GM21717 (cell line): ENCODE measurements at regions not wholly inside any gene's neighbourhood (a gene's known extent, or its start where the extent isn't known, plus 50 kb on each side); places are given as distances from the start of the nearest gene placed in this dataset.
"Not testable (repeated sequence)": the region's sequence is repeated elsewhere in the genome, so short reads cannot be mapped to it uniquely, and the experiment has no call there.

Experiments
- ATAC-seq: cut with Tn5 transposase; IDR thresholded peaks from one replicate; pipeline ENCODE4 v1.9.1; 2021; ENCODE audit warnings: mild to moderate bottlenecking, moderate library complexity; ENCODE audit not compliant: unreplicated experiment

DNA sequence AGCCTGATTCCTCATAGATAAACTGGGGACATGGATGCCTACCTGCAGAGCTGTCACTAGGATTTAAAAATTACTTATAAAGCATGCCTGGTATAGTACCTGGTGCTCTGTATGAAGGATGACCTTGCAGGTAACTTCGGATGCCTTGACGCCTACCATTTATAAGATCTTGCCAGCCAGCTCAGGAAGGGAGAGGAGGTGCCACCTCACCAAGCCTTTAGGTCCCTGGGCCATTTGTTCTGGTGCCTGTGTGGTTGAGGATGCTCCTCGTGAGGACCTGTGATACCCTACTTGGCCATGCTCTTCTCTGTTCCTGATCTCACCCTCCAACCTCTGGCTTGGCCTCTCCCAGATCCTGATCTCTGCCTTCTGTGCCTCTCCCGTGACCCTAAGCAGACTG is 85.2 kb downstream of the FDX1 start:
- no peak for ATAC-seq

DNA sequence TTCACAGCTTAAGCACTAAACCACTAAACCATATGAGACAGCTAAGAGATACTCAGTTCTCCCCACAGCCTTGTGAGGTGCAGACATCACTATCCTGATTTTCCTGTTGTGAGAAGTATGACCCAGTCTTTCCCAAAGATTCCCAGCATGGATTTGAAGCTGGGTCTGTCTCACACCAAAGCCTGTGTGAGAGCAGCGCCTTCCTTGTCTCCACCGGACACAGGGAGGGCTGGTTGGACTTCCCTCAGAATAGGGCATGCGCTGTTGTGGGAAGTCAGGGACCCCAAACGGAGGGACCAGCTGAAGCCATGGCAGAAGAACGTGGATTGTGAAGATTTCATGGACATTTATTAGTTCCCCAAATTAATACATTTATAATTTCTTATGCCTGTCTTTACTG is 87.6 kb downstream of the FDX1 start:
- not testable (repeated sequence) for ATAC-seq

DNA sequence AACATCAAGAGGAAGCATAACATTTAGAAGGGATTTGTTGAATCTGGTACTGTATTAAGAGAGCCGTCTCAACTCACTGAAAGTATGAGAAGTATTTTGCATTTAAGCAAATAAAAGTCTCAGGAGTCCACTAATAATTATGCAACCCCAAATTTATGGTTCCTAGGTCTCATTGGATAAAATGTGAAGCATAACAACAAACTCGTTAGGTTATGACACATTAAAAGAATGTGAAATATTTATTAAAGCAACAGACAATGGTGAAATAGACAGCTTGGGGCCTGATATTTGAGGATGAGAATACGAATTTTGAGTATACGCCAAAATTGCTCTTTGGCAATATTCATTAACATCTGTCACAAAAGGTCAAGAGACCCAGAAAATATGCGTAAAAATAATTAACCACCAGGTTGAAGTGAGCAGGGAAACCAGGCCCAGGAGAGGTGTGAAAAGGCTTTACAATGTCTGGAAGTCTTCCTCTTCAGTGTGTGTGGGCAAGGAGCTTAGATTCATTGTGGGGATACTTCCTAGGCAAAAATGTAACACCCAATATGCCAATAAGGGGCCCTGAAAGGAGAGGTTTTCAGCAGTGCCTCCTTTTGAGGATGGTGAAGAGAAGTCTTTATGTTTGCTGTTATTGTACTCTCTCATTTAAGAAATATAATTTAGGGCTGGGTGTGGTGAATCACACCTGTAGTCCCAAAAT is 89.2 kb downstream of the FDX1 start:
- no peak for ATAC-seq

DNA sequence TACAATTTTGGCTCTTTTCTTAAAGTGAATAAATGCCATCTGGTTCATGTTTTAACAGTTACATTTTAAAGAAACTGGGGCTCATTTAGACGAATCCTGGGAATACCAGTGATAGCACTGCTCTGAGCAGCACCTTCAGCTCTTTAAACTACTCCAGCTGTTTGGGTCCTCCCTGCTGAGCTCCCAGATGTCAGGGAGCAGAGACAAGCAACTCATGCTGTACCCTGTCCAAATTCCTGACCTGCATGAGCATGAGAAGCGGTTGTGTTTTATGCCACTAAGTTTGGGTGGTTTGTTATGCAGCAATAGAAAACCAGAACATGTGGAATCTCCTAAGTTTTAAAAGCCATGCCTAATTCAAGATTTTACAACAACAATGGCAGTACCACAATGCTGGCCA is 90.0 kb downstream of the FDX1 start:
- ATAC-seq, result no peak

DNA sequence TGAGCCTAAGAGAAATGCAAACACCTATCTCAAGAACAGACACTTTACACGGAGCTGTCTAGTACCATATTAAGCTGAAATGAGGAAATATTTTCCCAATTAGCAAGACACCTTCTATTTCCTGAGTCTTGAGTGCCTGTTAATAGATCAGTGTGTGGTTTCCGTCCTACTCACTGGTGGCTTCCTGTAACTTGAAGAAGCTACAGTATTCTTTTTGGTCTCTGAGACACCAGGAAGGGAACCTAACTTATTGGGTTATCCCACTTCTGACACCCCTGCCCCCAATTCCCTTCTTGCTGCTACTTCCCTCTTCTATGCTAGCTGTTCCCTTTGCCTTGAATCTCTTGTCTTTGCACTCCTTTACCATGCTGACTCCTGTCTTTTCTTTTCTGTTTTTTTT is 92.7 kb downstream of the FDX1 start:
- ATAC-seq, result no peak

DNA sequence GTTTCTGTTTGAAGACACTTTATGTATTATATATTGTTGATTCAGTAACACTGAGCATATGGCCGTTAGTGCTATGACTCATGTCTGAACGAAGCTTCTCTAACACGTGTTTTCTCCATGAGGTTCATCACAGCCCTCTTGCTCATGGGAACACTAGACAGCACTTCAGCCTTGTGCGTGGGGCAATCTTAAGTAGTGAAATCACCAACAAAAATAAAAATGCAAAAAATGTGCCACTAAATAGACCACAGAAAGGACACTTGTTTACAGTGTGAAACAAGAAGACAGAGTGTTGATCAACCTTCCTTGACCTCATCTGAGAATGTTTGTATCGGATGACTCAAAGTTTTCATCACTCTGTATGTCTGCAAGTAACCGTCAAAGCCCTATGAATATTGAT is 94.5 kb downstream of the FDX1 start:
- ATAC-seq, result no peak

DNA sequence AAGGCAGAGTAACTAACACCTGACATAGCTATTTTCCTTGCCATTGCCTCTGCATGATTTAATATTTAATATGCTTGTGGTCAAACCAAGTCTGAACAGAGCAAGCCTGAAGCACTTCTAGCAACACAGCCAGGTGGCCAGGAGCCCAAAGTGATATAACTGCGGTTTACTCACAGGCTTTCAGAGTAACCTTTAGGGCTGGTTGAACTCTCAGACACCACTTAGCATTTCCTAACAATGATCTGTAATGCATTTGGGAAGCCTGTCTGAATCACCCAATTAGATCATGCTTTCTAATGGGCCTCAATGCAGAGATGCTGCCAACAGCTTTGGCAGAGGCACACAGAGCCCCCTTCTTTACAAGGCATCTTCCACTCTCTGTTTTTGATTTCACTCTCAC is 96.1 kb downstream of the FDX1 start:
- peak; percentile 76 for ATAC-seq

DNA sequence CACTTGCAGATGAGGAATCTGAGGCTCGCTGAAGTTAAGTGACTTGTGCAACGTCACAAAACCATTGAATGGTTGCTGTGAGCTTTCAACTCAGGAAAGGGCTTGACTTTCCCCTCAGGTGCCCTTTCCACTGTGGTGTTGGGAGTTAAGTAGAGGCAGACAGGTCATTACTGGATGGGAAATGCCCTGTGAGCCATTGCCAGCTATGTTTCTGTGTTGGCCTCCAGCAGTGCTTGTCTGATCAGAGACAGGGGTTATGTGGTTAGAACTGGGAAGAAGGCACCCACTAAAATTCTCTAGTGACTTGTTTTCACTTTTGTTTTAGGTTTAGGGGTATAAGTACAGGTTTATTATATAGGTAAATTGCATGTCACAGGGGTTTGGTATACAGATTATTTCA is 96.6 kb downstream of the FDX1 start:
- ATAC-seq, result peak; percentile 70
